Astrocyte of the hippocampus (primary cell): ENCODE measurements at regions not wholly inside any gene's neighbourhood (a gene's known extent, or its start where the extent isn't known, plus 50 kb on each side); places are given as distances from the start of the nearest gene placed in this dataset.
"Not testable (repeated sequence)": the region's sequence is repeated elsewhere in the genome, so short reads cannot be mapped to it uniquely, and the experiment has no call there.

ENCODE experiments used
- DNase-seq: peaks from one replicate; pipeline ENCODE4 v3.0.0; 2011; ENCODE audit warnings: low read depth, low spot score

- DNase-seq = not testable (repeated sequence)
Measured at GRCh38 chr16:16561532-16561931, 182.6 kb downstream of the NPIPA7 start.

- not testable (repeated sequence) for DNase-seq
Measured at GRCh38 chr16:16563962-16564361, 185.0 kb downstream of the NPIPA7 start.

GRCh38 chr16:16565326-16565725, 186.4 kb downstream of the NPIPA7 start:
- DNase-seq = not testable (repeated sequence)

- DNase-seq = not testable (repeated sequence)
Measured at GRCh38 chr16:16570055-16570454, 191.1 kb downstream of the NPIPA7 start.

- DNase-seq = not testable (repeated sequence)
Measured at GRCh38 chr16:16570874-16571273, 191.9 kb downstream of the NPIPA7 start.

GRCh38 chr16:16572130-16572774, 193.3 kb downstream of the NPIPA7 start:
- DNase-seq = not testable (repeated sequence)

- DNase-seq = not testable (repeated sequence)
Measured at GRCh38 chr16:16577062-16577461, 198.1 kb downstream of the NPIPA7 start.

- no peak for DNase-seq
Measured at GRCh38 chr16:16578701-16579100, 199.8 kb downstream of the NPIPA7 start.

- DNase-seq = not testable (repeated sequence)
Measured at GRCh38 chr16:16582916-16583315, 204.0 kb downstream of the NPIPA7 start.

- not testable (repeated sequence) for DNase-seq
Measured at GRCh38 chr16:16586073-16586651, 207.2 kb downstream of the NPIPA7 start.

- DNase-seq = not testable (repeated sequence)
Measured at GRCh38 chr16:16586969-16587368, 208.0 kb downstream of the NPIPA7 start.

GRCh38 chr16:16588436-16588835, 209.5 kb downstream of the NPIPA7 start:
- DNase-seq = not testable (repeated sequence)

GRCh38 chr16:16590654-16591318, 211.8 kb downstream of the NPIPA7 start:
- not testable (repeated sequence) for DNase-seq

GRCh38 chr16:16593156-16593863, 214.4 kb downstream of the NPIPA7 start:
- DNase-seq = peak; percentile 2

GRCh38 chr16:16595029-16595718, 216.2 kb downstream of the NPIPA7 start:
- DNase-seq = not testable (repeated sequence)

GRCh38 chr16:16601239-16601638, 222.3 kb downstream of the NPIPA7 start:
- DNase-seq = not testable (repeated sequence)

GRCh38 chr16:16607401-16608082, 228.6 kb downstream of the NPIPA7 start:
- DNase-seq = not testable (repeated sequence)

GRCh38 chr16:16609627-16610026, 230.7 kb downstream of the NPIPA7 start:
- DNase-seq = not testable (repeated sequence)

GRCh38 chr16:16610389-16610967, 231.5 kb downstream of the NPIPA7 start:
- DNase-seq = not testable (repeated sequence)

GRCh38 chr16:16613212-16613611, 234.3 kb downstream of the NPIPA7 start:
- DNase-seq = not testable (repeated sequence)
